GM23338 (cell line): ENCODE measurements at regions not wholly inside any gene's neighbourhood (a gene's known extent, or its start where the extent isn't known, plus 50 kb on each side); places are given as distances from the start of the nearest gene placed in this dataset.

Experiments used
- ATAC-seq: fragments of 200-7000 bp; cut with Tn5 transposase; 3 replicates; pipeline ENCODE4 v1.9.1; 2020
- DNase-seq: peaks from one replicate; pipeline ENCODE4 v3.0.0-alpha.2; 2015; ENCODE audit warnings: low spot score
- H2AFZ ChIP-seq: fragments of 200-600 bp; sonication (generic); 2 replicates; pipeline ENCODE4 v1.8.0; 2016; ENCODE audit warnings: antibody characterized with exemption, mild to moderate bottlenecking, moderate library complexity
- H3F3A ChIP-seq: fragments of 200-600 bp; sonication (generic); replicated peaks from 2 replicates; pipeline ENCODE4 v1.8.0; 2017; ENCODE audit warnings: antibody characterized with exemption, mixed run types, low read depth
- H3K27ac ChIP-seq: fragments of 200-600 bp; sonication (generic); 2 replicates; pipeline ENCODE4 v1.6.1; 2016; ENCODE audit warnings: low read depth
- H3K27me3 ChIP-seq: fragments of 200-600 bp; sonication (generic); 2 replicates; pipeline ENCODE4 v1.8.0; 2016; ENCODE audit warnings: mild to moderate bottlenecking, mixed run types, moderate library complexity; ENCODE audit not compliant: insufficient read depth
- H3K36me3 ChIP-seq: fragments of 200-600 bp; sonication (generic); 2 replicates; pipeline ENCODE4 v1.8.0; 2016; ENCODE audit warnings: mild to moderate bottlenecking; ENCODE audit not compliant: insufficient read depth
- H3K4me1 ChIP-seq: fragments of 200-600 bp; sonication (generic); 2 replicates; pipeline ENCODE4 v1.8.0; 2016; ENCODE audit warnings: mild to moderate bottlenecking, moderate library complexity; ENCODE audit not compliant: insufficient read depth
- H3K4me2 ChIP-seq: fragments of 200-600 bp; sonication (generic); 2 replicates; pipeline ENCODE4 v1.7.1; 2017; ENCODE audit warnings: mixed run types
- H3K4me3 ChIP-seq: fragments of 200-600 bp; sonication (generic); 2 replicates; pipeline ENCODE4 v1.6.1; 2016; ENCODE audit warnings: mixed run types
- H3K79me2 ChIP-seq: fragments of 200-600 bp; sonication (generic); replicated peaks from 2 replicates; pipeline ENCODE4 v1.8.0; 2017; ENCODE audit warnings: mild to moderate bottlenecking; ENCODE audit not compliant: insufficient read depth
- H3K9me2 ChIP-seq: fragments of 200-600 bp; sonication (generic); 2 replicates; pipeline ENCODE4 v1.8.0; 2017; ENCODE audit not compliant: insufficient read depth
- H4K20me1 ChIP-seq: fragments of 200-600 bp; sonication (generic); replicated peaks from 2 replicates; pipeline ENCODE4 v1.8.0; 2017; ENCODE audit warnings: mild to moderate bottlenecking; ENCODE audit not compliant: insufficient read depth
- H3K27ac Mint-ChIP-seq: 2 replicates; pipeline ENCODE4 v1.8.0; 2020; ENCODE audit warnings: inconsistent platforms, mild to moderate bottlenecking, moderate library complexity, mixed read lengths
- H3K27me3 Mint-ChIP-seq: 3 replicates; pipeline ENCODE4 v1.8.0; 2022; ENCODE audit warnings: low read depth, mild to moderate bottlenecking, moderate library complexity, mixed read lengths, inconsistent platforms; ENCODE audit not compliant: insufficient read depth, poor library complexity
- H3K36me3 Mint-ChIP-seq: 3 replicates; pipeline ENCODE4 v1.8.0; 2021; ENCODE audit warnings: low read depth, mild to moderate bottlenecking, inconsistent platforms, moderate library complexity, mixed read lengths
- H3K4me1 Mint-ChIP-seq: 3 replicates; pipeline ENCODE4 v1.8.0; 2020; ENCODE audit warnings: mild to moderate bottlenecking, inconsistent platforms, mixed read lengths
- H3K4me3 Mint-ChIP-seq: 3 replicates; pipeline ENCODE4 v1.8.0; 2021; ENCODE audit warnings: moderate library complexity, mild to moderate bottlenecking, inconsistent platforms, mixed read lengths
- H3K9me3 Mint-ChIP-seq: 3 replicates; pipeline ENCODE4 v1.8.0; 2020; ENCODE audit warnings: moderate library complexity, mild to moderate bottlenecking, inconsistent platforms, mixed read lengths
- CTCF ChIP-seq, 2 experiments: fragments of 200-600 bp in 1 of 2; sonication (generic) in 1 of 2; conservative IDR thresholded peaks; 2 replicates each; pipeline versions ENCODE4 v1.5.1 to v1.6.1; 2016 to 2017; ENCODE audit warnings: antibody characterized with exemption in 2 of 2, low read depth in 2 of 2, mild to moderate bottlenecking in 2 of 2, moderate library complexity in 1 of 2
- REST ChIP-seq: IDR thresholded peaks from one replicate; pipeline ENCODE4 v1.6.1; 2018; ENCODE audit warnings: antibody characterized with exemption; ENCODE audit not compliant: unreplicated experiment
- STAT1 ChIP-seq: IDR thresholded peaks from one replicate; pipeline ENCODE4 v1.6.1; 2016; ENCODE audit warnings: antibody characterized with exemption; ENCODE audit not compliant: unreplicated experiment
- ZNF331 ChIP-seq: fragments of 250-450 bp; sonication (Bioruptor Pico); IDR thresholded peaks from 2 replicates; pipeline ENCODE4 v1.5.0; 2020; ENCODE audit warnings: low read depth, mild to moderate bottlenecking, moderate library complexity

- DNase-seq (no peak), ATAC-seq (no peak)
- H3K4me3 Mint-ChIP-seq, result no peak overlapping the region
Observed at GRCh38 chrX:69297506-69297905, 132.3 kb upstream of the PJA1 start.

More at GRCh38 chrX:69297506-69297905, 132.3 kb upstream of the PJA1 start:
- H3K27ac ChIP-seq, result no peak overlapping the region
- H3K36me3 Mint-ChIP-seq, result no peaks in the 10 kb centered on the region
- H3F3A ChIP-seq, result no peaks in the 10 kb centered on the region
- H4K20me1 ChIP-seq, result no peaks in the 10 kb centered on the region
- H3K4me3 ChIP-seq, result no peak overlapping the region
- H3K9me3 Mint-ChIP-seq, result no peaks in the 10 kb centered on the region
- H3K4me1 ChIP-seq, result no peaks in the 10 kb centered on the region
- no peak overlapping the region for H3K27ac Mint-ChIP-seq
- no peak overlapping the region for H2AFZ ChIP-seq
- no peaks in the 10 kb centered on the region for H3K79me2 ChIP-seq
- H3K27me3 Mint-ChIP-seq, result peaks cover 10% of the 10 kb centered on the region
- no peak overlapping the region for H3K4me2 ChIP-seq
- H3K4me1 Mint-ChIP-seq, result peaks cover 5% of the 10 kb centered on the region
- no peaks in the 10 kb centered on the region for H3K27me3 ChIP-seq
- no peaks in the 10 kb centered on the region for H3K36me3 ChIP-seq
- TF ChIP-seq CTCF (conservative IDR thresholded peaks at IDR 0.05; ENCODE audit: low read depth in 2 of 2) (no peak), REST (no peak), STAT1 (no peak), ZNF331 (no peak)
- no peaks in the 10 kb centered on the region for H3K9me2 ChIP-seq
